Smooth muscle cell (in vitro differentiated cells): ENCODE measurements at regions not wholly inside any gene's neighbourhood (a gene's known extent, or its start where the extent isn't known, plus 50 kb on each side); places are given as distances from the start of the nearest gene placed in this dataset.

ENCODE experiments used
- DNase-seq: peaks from one replicate; lab custom pipeline; 2025; ENCODE audit not compliant: unreplicated experiment; lab: John Stamatoyannopoulos, UW
- H2AFZ ChIP-seq: fragments of 200-600 bp; sonication (generic); 2 replicates; pipeline ENCODE4 v1.6.0; 2016; ENCODE audit warnings: antibody characterized with exemption, low read depth, mild to moderate bottlenecking
- H3F3A ChIP-seq: fragments of 200-600 bp; sonication (generic); 2 replicates; pipeline ENCODE4 v1.6.0; 2017; ENCODE audit warnings: antibody characterized with exemption, low read depth
- H3K27ac ChIP-seq: fragments of 200-600 bp; sonication (generic); 2 replicates; pipeline ENCODE4 v1.5.1; 2016; ENCODE audit warnings: low read depth, mild to moderate bottlenecking
- H3K27me3 ChIP-seq: fragments of 200-600 bp; sonication (generic); 2 replicates; pipeline ENCODE4 v1.6.1; 2016; ENCODE audit warnings: low read depth, mild to moderate bottlenecking
- H3K36me3 ChIP-seq: fragments of 200-600 bp; sonication (generic); 2 replicates; pipeline ENCODE4 v1.5.1; 2016; ENCODE audit warnings: low read depth
- H3K4me1 ChIP-seq: fragments of 200-600 bp; sonication (generic); 2 replicates; pipeline ENCODE4 v1.5.1; 2016; ENCODE audit warnings: low read depth
- H3K4me2 ChIP-seq: fragments of 200-600 bp; sonication (generic); 2 replicates; pipeline ENCODE4 v1.6.0; 2016; ENCODE audit warnings: mild to moderate bottlenecking
- H3K4me3 ChIP-seq: fragments of 200-600 bp; sonication (generic); 2 replicates; pipeline ENCODE4 v1.5.1; 2016; ENCODE audit warnings: mild to moderate bottlenecking
- H3K79me2 ChIP-seq: fragments of 200-600 bp; sonication (generic); 2 replicates; pipeline ENCODE4 v1.6.0; 2016; ENCODE audit warnings: low read depth, mild to moderate bottlenecking
- H3K9ac ChIP-seq: fragments of 200-600 bp; sonication (generic); 2 replicates; pipeline ENCODE4 v1.6.0; 2016; ENCODE audit warnings: low read depth
- H3K9me3 ChIP-seq: fragments of 200-600 bp; sonication (generic); replicated peaks from 2 replicates; pipeline ENCODE4 v1.5.1; 2016; ENCODE audit warnings: low read depth
- H4K20me1 ChIP-seq: fragments of 200-600 bp; sonication (generic); 2 replicates; pipeline ENCODE4 v1.6.0; 2016; ENCODE audit warnings: low read depth
- CTCF ChIP-seq: fragments of 200-600 bp; sonication (generic); IDR thresholded peaks from 2 replicates; pipeline ENCODE4 v1.5.1; 2017; ENCODE audit warnings: borderline replicate concordance, mild to moderate bottlenecking, antibody characterized with exemption; ENCODE audit not compliant: insufficient read depth, poor library complexity, severe bottlenecking
- WGBS: methylation state at CpG from one replicate; pipeline ENCODE4 v1.1.7; 2016; ENCODE audit warnings: low lambda C conversion rate; 5-methylcytosine and 5-hydroxymethylcytosine counted together

- 95% methylated on average over 5 of the region's 5 CpGs for WGBS
- H4K20me1 ChIP-seq = no peaks in the 10 kb centered on the region
- no peak overlapping the region for H3K4me3 ChIP-seq
- no peak for DNase-seq
- peaks cover 5% of the 10 kb centered on the region for H3K4me1 ChIP-seq
- no peak overlapping the region for H3K9ac ChIP-seq
- no peaks in the 10 kb centered on the region for H3K9me3 ChIP-seq
- H3K27ac ChIP-seq = no peak overlapping the region
- no peaks in the 10 kb centered on the region for H3K36me3 ChIP-seq
- H3K27me3 ChIP-seq = no peaks in the 10 kb centered on the region
- no peaks in the 10 kb centered on the region for H3K79me2 ChIP-seq
- H2AFZ ChIP-seq = no peak overlapping the region
- no peak for TF ChIP-seq CTCF
- no peak overlapping the region for H3K4me2 ChIP-seq
- H3F3A ChIP-seq = peaks cover 13% of the 10 kb centered on the region
Measured at GRCh38 chr12:116354534-116354933, 77.0 kb upstream of the MED13L start.

DNA sequence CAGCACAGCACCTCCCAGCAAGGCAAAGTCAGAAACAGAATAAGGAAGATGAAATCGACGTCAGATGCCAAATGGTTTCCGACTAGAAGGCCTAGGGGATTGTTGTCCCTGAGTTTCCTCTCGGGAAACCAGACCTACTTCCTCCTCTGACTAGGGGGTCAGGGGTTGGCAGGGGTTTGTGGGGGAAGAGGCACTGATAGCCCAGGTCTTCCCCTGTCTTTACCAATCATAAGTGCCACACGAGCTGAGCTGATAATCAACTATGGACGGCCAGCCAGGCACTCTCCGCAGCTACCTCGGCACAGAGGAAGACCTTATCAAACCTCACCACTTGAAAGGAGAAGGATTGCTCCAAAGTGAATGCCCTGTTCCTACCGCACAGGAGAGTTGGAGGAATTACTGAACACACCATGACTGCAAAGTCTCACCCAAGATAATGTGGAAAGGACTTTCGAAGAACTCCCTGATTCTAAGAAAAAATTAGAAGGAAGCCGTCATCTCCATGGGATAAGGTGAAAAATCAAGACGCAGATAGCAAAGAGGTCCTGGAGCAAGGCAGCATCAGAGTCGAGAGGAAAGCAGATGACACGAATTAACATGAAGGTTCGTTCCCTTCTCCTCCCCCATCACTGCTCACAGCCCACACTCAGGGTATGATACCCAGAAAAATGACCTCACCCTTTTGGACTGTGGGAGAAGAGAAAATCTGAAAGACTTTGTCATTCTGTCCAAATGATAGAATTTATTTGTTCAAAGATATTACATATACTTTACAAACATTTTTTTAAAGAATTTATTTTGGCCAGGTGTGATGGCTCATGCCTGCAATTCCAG is 77.7 kb upstream of the MED13L start:
- no peaks in the 10 kb centered on the region for H3K9me3 ChIP-seq
- no peak overlapping the region for H3K4me2 ChIP-seq
- H3K4me3 ChIP-seq = no peak overlapping the region
- H3K4me1 ChIP-seq = peaks cover 5% of the 10 kb centered on the region
- no peak for TF ChIP-seq CTCF
- H4K20me1 ChIP-seq = no peaks in the 10 kb centered on the region
- no peaks in the 10 kb centered on the region for H3K27me3 ChIP-seq
- no peak for DNase-seq
- H3K9ac ChIP-seq = no peak overlapping the region
- H3F3A ChIP-seq = peaks cover 13% of the 10 kb centered on the region
- H3K27ac ChIP-seq = no peak overlapping the region
- WGBS = 85% methylated on average over 15 of the region's 15 CpGs
- H3K36me3 ChIP-seq = no peaks in the 10 kb centered on the region
- H3K79me2 ChIP-seq = no peaks in the 10 kb centered on the region
- H2AFZ ChIP-seq = no peak overlapping the region

- no peak for TF ChIP-seq CTCF
- H3K9ac ChIP-seq = no peak overlapping the region
- H2AFZ ChIP-seq = peak overlapping the region; percentile 28
- H3K27ac ChIP-seq = peak overlapping the region; percentile 52
- H3K4me2 ChIP-seq = peak overlapping the region; percentile 30
- H3K9me3 ChIP-seq = no peaks in the 10 kb centered on the region
- 71% methylated on average over 3 of the region's 3 CpGs for WGBS
- H3K36me3 ChIP-seq = no peaks in the 10 kb centered on the region
- H3K27me3 ChIP-seq = no peaks in the 10 kb centered on the region
- no peaks in the 10 kb centered on the region for H3K79me2 ChIP-seq
- DNase-seq = no peak
- peaks cover 13% of the 10 kb centered on the region for H3F3A ChIP-seq
- H3K4me3 ChIP-seq = no peak overlapping the region
- no peaks in the 10 kb centered on the region for H4K20me1 ChIP-seq
- H3K4me1 ChIP-seq = peaks cover 5% of the 10 kb centered on the region
Measured at GRCh38 chr12:116358536-116358892, 81.0 kb upstream of the MED13L start.
